Liver (tissue), 3 donors: ENCODE measurements at regions not wholly inside any gene's neighbourhood (a gene's known extent, or its start where the extent isn't known, plus 50 kb on each side); places are given as distances from the start of the nearest gene placed in this dataset.

ENCODE experiments used
- CTCF ChIP-seq: fragments of 150-350 bp; IDR thresholded peaks from 2 replicates; pipeline ENCODE4 v1.5.1; 2017; ENCODE audit warnings: improper control_type of control experiment, low read depth, low read length; ENCODE audit not compliant: missing input control
- EGR1 ChIP-seq, 2 donors: IDR thresholded peaks; 2 replicates each; pipeline ENCODE4 v1.6.1; 2016 to 2018; ENCODE audit warnings: antibody characterized with exemption in 2 of 2, low read depth in 2 of 2
- GABPA ChIP-seq, 2 donors: IDR thresholded peaks in 1 of 2; conservative IDR thresholded peaks in 1 of 2; 2 replicates each; pipeline ENCODE4 v1.6.1; 2016; ENCODE audit warnings: antibody characterized with exemption in 2 of 2, mild to moderate bottlenecking in 1 of 2, moderate library complexity in 1 of 2
- JUND ChIP-seq, 2 donors: IDR thresholded peaks; 2 replicates each; pipeline ENCODE4 v1.6.1; 2016; ENCODE audit warnings: antibody characterized with exemption in 2 of 2
- MAX ChIP-seq: IDR thresholded peaks from 2 replicates; pipeline ENCODE4 v1.6.1; 2016; ENCODE audit warnings: antibody characterized with exemption
- NR2F2 ChIP-seq: IDR thresholded peaks from 2 replicates; pipeline ENCODE4 v1.6.1; 2016; ENCODE audit warnings: antibody characterized with exemption
- REST ChIP-seq: IDR thresholded peaks from 2 replicates; pipeline ENCODE4 v1.6.1; 2016; ENCODE audit warnings: antibody characterized with exemption, mild to moderate bottlenecking
- SP1 ChIP-seq: IDR thresholded peaks from 2 replicates; pipeline ENCODE4 v1.6.1; 2018; ENCODE audit warnings: antibody characterized with exemption, mild to moderate bottlenecking
- TAF1 ChIP-seq: conservative IDR thresholded peaks from 2 replicates; pipeline ENCODE4 v1.6.1; 2016; ENCODE audit warnings: antibody characterized with exemption, mild to moderate bottlenecking
- YY1 ChIP-seq: IDR thresholded peaks from 2 replicates; pipeline ENCODE4 v1.6.1; 2016; ENCODE audit warnings: antibody characterized with exemption, mild to moderate bottlenecking
- donor health status: healthy.
- donor health status: healthy.

DNA sequence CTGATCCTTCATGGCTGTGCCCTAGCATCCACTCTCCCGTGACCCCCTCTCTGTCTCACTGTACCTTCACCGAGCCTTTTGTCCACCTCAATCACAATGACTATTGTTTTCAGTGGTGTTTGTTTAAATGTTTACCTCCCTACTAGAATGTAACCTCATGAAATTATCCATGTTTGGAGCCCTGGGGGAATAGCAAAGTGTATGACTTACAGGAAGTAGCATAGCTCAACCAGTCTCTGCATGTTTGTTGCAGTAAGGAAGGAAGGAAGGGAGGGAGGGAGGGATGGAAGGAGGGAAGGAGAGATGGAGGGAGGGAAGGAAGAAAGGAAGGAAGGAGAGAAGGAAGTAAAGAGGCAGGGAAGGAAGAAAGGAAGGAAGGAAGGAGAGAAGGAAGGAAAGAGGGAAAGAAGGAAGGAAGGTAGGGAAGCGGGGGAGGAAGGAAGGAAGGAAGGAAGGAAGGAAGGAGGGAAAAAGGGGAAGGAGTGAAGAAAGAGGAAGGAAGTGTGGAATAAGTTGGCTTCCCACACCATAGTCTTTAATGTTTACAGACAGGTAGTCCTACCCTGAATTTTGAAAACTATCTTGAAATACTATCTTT, 421.4 kb downstream of the COG6 start:
- TF ChIP-seq CTCF (no peak), MAX (no peak), TAF1 (no peak), GABPA (IDR thresholded peaks at IDR 0.05 in 1 of 2, conservative IDR thresholded peaks at IDR 0.05 in 1 of 2) (no peak), REST (no peak), YY1 (no peak), EGR1 (IDR thresholded peaks at IDR 0.05; ENCODE audit: low read depth in 2 of 2) (no peak), JUND (IDR thresholded peaks at IDR 0.05) (no peak), SP1 (no peak), NR2F2 (no peak)
